Kidney capillary endothelial cell (primary cell): ENCODE measurements at regions not wholly inside any gene's neighbourhood (a gene's known extent, or its start where the extent isn't known, plus 50 kb on each side); places are given as distances from the start of the nearest gene placed in this dataset.

Experiments used
- DNase-seq: peaks from one replicate; pipeline ENCODE4 v3.0.0-alpha.2; 2018; ENCODE audit warnings: low spot score

DNA sequence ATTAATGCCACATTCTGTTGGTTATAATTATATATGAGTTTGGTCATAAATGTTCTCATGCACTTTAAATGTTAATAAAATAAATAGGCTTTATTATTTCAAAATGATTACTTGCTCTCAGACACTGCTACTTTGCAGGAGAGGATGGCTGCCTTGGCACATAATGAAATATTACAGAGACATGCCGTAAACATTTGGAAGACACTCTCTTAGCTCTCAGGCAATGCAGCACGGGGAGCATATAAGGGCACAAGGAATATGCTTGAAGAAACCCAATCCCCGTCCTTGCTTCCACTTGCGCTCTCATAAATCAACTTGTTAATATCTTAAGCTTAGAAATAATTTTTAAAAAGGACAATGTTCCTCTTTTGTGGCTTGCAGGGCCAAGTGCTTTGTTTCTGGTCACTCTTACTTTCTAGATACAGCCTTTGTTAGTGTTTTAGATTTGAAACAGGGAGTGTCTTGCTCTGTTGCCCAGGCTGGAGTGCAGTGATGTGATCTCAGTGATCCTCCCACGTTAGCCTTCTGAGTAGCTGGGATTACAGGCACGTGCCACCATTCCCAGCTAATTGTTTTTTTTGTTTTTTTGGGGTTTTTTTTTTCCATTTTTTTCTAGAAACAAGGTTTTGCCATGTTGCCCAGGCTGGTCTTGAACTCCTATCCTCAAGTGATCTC is 445.0 kb downstream of the SPRY1 start:
- DNase-seq, result no peak

DNA sequence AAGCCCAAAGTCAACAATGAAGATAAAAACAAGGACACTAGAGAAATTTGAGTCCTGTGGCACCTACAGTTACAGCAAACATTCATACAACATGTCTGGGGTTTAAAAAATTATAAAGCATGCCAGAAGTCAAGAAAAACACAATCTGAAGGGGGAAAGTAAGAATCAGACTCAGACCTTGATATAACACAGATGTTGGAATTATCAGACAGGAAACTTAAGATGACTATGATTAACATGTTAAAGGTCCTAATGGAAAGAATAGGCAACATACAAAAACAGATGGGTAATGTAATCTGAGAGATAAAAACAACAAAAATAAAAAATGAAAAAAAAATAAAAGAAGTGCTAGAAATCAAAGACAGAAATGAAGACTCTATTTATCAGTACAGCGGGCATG is 446.5 kb downstream of the SPRY1 start:
- no peak for DNase-seq

GRCh38 chr4:123844374-123844773 is 447.8 kb downstream of the SPRY1 start:
- DNase-seq, result no peak

GRCh38 chr4:123846092-123846491 is 449.5 kb downstream of the SPRY1 start:
- DNase-seq, result no peak

DNA sequence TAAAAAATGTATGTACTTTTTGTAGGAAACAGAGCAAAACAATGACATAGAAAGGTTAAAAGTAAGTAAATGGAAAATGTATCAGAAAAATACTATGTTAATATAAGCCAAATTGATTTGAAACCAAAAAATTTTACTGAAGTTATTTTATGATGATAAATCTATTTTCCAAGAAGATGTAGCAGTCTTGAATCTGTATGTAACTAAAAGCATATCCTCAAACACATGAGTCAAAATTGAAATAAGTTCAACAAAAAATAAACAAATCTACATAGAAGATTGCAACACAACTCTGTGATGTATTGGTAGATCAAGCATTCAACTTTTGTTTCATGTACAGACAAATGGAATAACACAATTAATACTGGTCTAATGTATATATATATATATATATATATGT is 450.0 kb downstream of the SPRY1 start:
- DNase-seq, result no peak

GRCh38 chr4:123848606-123849005 is 452.0 kb downstream of the SPRY1 start:
- DNase-seq, result no peak

GRCh38 chr4:123849495-123849894 is 452.9 kb downstream of the SPRY1 start:
- DNase-seq, result no peak

DNA sequence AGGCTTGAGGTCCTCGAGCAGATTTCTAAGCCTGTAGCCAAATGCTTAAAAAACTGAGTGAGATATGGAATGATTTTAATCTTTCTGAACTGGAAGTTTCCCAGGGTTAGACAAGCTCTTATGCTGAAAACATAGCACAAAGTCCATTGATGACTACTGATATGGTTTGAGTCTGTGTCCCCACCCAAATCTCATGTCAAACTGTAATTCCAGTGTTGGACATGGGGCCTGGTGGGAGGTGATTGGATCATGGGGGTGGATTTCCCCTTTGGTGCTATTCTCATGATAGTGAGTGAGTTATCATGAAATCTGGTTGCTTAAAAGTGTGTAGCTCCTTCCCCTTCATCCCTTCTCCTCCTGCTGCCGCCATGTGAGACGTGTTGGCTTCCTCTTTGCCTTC is 454.9 kb downstream of the SPRY1 start:
- no peak for DNase-seq

- DNase-seq, result no peak
Observed at GRCh38 chr4:123853651-123854050, 457.1 kb downstream of the SPRY1 start.

DNA sequence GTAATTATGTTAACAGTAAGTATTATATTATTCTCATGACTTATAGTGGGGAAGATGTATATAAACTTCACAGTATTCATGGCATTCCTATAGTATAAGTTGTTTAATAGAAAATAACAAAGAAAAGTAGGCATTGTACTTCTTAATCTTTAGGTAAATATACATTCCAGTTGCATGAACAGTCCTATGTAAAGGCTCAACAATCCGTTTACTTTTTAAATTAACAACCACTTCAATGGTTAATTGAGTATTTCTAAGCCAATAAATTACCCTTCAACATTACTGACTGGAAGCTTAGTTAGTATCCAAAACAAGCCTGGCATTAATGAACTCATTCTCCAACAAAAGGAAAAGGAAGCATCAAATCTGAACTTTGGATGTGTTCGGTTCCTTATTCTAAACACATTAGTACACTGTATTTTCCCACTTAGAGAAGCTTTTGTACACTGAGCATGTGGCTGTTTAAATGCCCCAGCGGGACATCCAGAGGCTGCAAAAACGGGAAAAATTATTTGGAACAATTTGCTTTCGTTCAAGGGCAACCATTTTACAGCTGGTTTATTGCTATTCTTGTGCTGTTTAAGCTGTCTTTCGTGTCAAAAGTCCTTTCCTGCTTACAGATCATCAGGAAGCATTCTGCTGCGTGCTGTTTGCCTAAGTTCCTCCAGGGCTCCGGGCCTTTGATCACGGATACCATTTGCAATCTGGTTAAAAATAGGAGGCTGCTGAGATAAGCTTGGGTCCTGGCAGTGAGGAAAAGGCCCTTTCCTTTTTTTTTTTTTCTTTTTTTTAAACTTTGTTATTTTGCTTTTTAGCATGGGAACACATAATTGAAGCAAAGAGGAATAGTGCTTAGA is 460.3 kb downstream of the SPRY1 start:
- peak; percentile 77 for DNase-seq

DNA sequence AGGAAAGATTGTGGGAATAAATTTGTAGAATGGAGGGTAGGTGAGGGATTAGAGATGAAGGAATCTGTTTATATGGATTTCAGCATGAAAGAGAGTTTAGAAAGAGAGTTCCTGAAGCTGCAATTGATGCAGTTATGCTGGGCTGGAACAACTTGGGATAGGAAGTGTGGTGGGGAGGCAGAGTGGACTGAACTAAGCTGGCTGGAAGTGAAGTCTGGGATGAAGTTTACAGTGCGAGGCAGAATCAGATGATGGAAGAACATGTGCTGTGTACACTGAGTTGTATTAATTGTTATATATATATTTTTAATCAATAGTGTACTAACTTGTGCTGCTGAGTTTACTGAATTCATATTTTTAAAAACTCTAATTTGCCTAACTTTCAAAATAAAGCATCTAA is 461.9 kb downstream of the SPRY1 start:
- DNase-seq, result no peak

DNA sequence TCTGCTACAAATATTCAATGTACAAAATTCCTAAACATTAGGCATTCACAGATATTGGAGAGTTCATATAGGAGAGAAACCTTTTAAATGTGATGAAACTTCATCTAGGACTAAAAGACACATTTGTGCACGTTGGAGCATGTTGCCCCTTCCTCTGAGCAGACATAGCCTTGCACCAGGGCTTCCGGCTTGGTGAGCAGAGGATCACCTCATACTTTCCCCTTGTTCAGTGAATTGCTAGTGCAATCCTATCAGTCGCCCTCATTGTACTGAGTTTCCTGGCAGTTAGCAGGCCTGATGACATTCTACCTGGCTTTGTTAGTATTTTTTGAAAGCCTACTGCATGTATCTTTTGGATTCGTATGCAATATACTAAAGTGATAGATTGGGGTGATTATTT is 466.2 kb downstream of the SPRY1 start:
- no peak for DNase-seq

DNA sequence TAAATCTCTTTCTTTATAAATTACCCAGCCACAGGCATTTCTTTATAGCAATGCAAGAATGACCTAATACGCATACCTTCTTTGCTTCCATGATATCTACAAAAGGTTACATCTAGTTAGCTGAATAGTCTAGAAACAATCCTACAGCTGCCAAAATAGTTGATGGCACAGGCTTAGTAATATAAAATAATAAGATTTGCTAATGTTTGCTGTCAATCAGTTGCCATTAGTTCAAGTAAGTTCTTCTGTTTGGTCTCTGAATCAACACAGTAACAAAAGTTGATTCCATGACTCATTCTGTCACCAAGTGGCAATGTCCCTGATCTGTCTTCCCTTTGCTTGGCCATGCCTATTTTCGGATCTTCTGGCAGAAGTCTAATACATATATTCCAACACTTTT is 470.2 kb downstream of the SPRY1 start:
- DNase-seq, result no peak

DNA sequence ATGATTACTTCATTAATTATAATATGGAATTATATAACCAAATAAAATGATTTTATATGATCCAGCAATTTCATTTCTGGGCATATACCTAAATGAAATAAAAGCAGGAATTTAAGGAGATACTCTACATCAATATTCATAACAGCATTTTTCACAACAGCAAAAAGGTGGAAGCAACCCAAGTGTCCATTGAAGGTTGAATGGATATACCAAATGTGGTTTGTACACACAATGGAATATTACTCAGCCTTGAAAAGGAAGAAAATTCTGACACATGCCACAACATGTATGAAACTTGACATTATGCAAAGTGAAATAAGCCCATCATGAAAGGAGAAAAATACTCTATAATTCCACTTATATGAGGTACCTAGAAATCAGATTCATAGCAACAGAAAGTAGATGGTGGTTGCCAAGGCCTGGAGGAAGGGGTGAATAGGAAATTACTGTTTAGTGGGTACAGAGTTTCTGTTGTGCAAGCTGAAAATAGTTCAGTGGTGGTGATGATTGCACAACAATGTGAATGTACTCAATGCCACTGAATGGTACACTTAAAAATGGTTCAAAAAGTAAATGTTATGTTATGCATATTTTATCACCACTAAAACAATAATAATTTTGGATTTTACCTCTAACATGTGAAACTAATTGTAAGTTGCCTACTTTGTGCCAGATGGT is 471.5 kb downstream of the SPRY1 start:
- no peak for DNase-seq

- DNase-seq, result no peak
Observed at GRCh38 chr4:123869286-123870215, 473.0 kb downstream of the SPRY1 start.

GRCh38 chr4:123870216-123870876 is 473.8 kb downstream of the SPRY1 start:
- DNase-seq, result no peak

DNA sequence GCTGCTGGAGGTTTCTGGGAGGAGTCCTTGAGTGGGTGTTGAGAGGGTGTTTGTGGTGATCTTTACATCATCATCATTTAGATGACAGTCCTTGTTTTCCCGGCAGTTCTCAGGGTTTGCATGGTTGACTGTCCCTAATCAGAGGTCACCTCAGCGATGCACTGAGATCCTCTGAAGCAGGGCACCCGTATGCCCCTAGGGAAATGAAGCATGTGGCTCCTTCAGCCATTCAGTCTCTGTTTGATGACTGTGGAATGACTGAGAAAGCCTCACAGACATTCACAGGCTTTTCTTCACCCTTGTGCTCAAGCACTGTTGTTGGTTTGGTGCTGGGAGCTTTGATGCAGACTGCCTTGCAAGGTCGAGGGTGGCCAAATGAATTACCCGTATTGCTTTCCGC is 474.7 kb downstream of the SPRY1 start:
- DNase-seq, result no peak

- DNase-seq, result no peak
Observed at GRCh38 chr4:123874063-123874462, 477.5 kb downstream of the SPRY1 start.

DNA sequence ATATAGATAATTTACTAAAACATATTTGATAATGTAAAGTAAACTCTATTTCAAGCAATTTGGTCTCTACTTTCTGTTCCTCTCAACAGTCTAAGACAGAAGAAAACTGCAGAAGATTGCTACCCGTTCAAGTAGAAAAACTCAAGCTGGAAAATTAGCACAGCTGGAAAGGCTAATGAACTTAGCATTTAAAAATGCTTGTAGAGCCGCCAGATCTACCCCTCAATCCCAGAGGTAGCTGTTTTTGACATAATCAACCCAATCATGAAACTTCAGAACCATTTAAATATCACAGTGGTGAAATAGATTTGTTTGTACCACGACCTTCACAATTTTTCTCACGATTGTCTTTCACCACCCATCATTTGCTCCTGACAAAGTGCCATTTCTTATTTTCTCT is 479.5 kb downstream of the SPRY1 start:
- no peak for DNase-seq

DNA sequence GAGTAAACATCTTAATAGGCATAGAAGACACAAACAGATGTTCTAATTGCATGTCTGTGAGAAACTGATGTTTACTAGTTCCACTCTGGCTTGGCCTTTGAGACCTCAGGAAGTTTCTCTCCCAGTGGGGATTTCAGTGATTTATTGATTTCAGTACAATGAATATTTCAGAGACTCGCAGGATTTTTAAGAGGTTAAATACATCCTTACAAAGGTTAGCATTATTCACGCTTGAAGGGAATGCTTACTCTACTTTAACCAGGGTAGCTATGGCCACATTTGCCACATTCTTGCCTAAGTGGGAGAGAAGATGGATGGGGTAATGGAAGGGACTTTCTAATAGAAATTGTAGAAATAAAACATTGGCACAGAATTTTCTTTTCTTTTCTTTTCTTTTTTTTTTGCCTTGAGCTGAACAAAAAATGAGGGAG is 480.1 kb downstream of the SPRY1 start:
- DNase-seq, result no peak

DNA sequence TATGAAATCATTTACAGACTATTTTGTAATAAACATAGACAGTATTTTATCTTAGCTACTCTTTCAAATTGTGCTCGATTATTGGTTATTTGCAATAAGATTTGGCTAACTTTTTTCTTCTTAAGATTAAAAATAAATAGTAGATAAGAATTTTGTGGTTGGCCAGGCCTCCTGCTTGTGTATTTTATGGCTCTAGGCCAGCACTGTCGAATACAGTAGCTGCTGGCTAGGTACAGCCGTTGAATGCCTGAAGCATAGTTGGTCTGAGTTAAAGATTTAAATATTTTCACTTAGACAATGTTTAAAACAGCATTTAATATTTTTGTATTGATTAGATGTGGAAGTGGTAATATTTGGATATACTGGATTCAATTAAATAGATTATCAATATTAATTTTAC is 481.0 kb downstream of the SPRY1 start:
- DNase-seq, result no peak
